ENCODE measurements at regions not wholly inside any gene's neighbourhood (a gene's known extent, or its start where the extent isn't known, plus 50 kb on each side); places are given as distances from the start of the nearest gene placed in this dataset.
"Not testable (repeated sequence)": the region's sequence is repeated elsewhere in the genome, so short reads cannot be mapped to it uniquely, and the experiment has no call there.

- TF ChIP-seq EZH2 (IDR thresholded peaks at IDR 0.05; ENCODE audit: borderline replicate concordance, insufficient read depth, low read depth, low read length, poor library complexity, severe bottlenecking); CTCF (IDR thresholded peaks at IDR 0.05): not testable (repeated sequence)
Observed at GRCh38 chr1:120274438-120274837, 98.1 kb upstream of the SEC22B start.

Data from B cell (primary cell).